ENCODE measurements at regions not wholly inside any gene's neighbourhood (a gene's known extent, or its start where the extent isn't known, plus 50 kb on each side); places are given as distances from the start of the nearest gene placed in this dataset.
"Not testable (repeated sequence)": the region's sequence is repeated elsewhere in the genome, so short reads cannot be mapped to it uniquely, and the experiment has no call there.

- 100% methylated on average over 1 of the region's 1 CpG for WGBS (ENCODE audit: insufficient coverage, low lambda C conversion rate)
- Histone ChIP-seq H3K4me1 (ENCODE audit: control insufficient read depth, insufficient read depth, low read length) (no peaks in the 10 kb centered on the region), H3K9me3 (ENCODE audit: control insufficient read depth, low read depth, low read length) (no peaks in the 10 kb centered on the region), H3K27ac (ENCODE audit: low read length) (no peak overlapping the region), H3K27me3 (ENCODE audit: control insufficient read depth, insufficient read depth, low read length) (no peaks in the 10 kb centered on the region), H3K36me3 (ENCODE audit: control insufficient read depth, insufficient read depth, low read length) (no peaks in the 10 kb centered on the region), H3K4me3 (ENCODE audit: low read length) (no peak overlapping the region)
- DNase-seq, result no peak
Observed at GRCh38 chr6:9233686-9234085, 798.3 kb upstream of the SLC35B3 start.

DNA sequence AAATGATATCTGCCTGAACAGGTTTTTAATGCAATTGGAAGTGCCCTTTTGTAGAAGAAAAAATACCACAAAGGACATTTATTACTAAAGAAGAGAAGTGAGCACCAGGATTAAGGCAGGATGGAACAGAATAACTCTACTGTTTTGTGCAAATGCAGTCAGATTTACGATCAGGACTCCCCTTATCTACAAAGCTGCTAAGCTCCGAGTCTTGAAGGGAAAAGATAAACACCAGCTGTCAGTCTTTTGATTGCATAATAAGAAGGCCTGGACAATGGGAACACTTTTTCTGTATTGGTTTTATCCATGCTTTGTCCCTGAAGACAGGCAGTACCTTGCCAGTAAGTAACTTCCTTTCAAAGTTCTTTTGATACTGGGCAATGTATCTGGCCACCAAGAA is 797.9 kb upstream of the SLC35B3 start:
- H3K27me3 ChIP-seq (ENCODE audit: control insufficient read depth, insufficient read depth, low read length), result no peaks in the 10 kb centered on the region
- WGBS (ENCODE audit: insufficient coverage, low lambda C conversion rate), result no CpG with 5 or more reads among the region's 2 CpGs
- DNase-seq, result no peak
- no peak overlapping the region for H3K27ac ChIP-seq (ENCODE audit: low read length)
- no peaks in the 10 kb centered on the region for H3K9me3 ChIP-seq (ENCODE audit: control insufficient read depth, low read depth, low read length)
- H3K4me1 ChIP-seq (ENCODE audit: control insufficient read depth, insufficient read depth, low read length), result no peaks in the 10 kb centered on the region
- no peaks in the 10 kb centered on the region for H3K36me3 ChIP-seq (ENCODE audit: control insufficient read depth, insufficient read depth, low read length)
- no peak overlapping the region for H3K4me3 ChIP-seq (ENCODE audit: low read length)

GRCh38 chr6:9225441-9225871 is 790.1 kb upstream of the SLC35B3 start:
- DNase-seq, result no peak
- Histone ChIP-seq H3K36me3 (ENCODE audit: control insufficient read depth, insufficient read depth, low read length) (no peaks in the 10 kb centered on the region), H3K9me3 (ENCODE audit: control insufficient read depth, low read depth, low read length) (no peaks in the 10 kb centered on the region), H3K27ac (ENCODE audit: low read length) (no peak overlapping the region), H3K4me1 (ENCODE audit: control insufficient read depth, insufficient read depth, low read length) (no peaks in the 10 kb centered on the region), H3K4me3 (ENCODE audit: low read length) (no peak overlapping the region), H3K27me3 (ENCODE audit: control insufficient read depth, insufficient read depth, low read length) (no peaks in the 10 kb centered on the region)
- WGBS (ENCODE audit: insufficient coverage, low lambda C conversion rate), result 60% methylated on average over 2 of the region's 3 CpGs

- Histone ChIP-seq H3K9me3 (ENCODE audit: control insufficient read depth, low read depth, low read length) (no peaks in the 10 kb centered on the region), H3K27ac (ENCODE audit: low read length) (no peak overlapping the region), H3K4me3 (ENCODE audit: low read length) (no peak overlapping the region), H3K27me3 (ENCODE audit: control insufficient read depth, insufficient read depth, low read length) (no peaks in the 10 kb centered on the region), H3K36me3 (ENCODE audit: control insufficient read depth, insufficient read depth, low read length) (no peaks in the 10 kb centered on the region), H3K4me1 (ENCODE audit: control insufficient read depth, insufficient read depth, low read length) (no peaks in the 10 kb centered on the region)
- 86% methylated on average over 1 of the region's 1 CpG for WGBS (ENCODE audit: insufficient coverage, low lambda C conversion rate)
- no peak for DNase-seq
Observed at GRCh38 chr6:9224539-9224938, 789.2 kb upstream of the SLC35B3 start.

DNA sequence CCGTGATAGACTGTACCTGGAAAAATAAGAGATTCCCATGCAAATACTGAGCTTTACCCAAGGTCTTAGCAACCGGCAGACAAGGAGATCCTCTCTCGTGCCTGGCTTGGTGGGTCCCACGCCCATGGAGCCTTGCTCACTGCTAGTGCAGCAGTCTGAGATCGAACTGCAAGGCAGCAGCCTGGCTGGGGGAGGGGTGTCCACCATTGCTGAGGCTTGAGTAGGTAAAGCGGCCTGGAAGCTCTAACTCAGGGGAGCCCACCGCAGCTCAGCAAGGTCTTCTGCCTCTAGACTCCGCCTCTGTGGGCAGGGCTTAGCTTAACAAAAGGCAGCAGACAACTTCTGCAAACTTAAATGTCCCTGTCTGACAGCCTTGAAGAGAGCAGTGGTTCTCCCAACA is 778.4 kb upstream of the SLC35B3 start:
- DNase-seq; H3K27ac ChIP-seq (ENCODE audit: low read length); H3K36me3 ChIP-seq (ENCODE audit: control insufficient read depth, insufficient read depth, low read length); H3K4me1 ChIP-seq (ENCODE audit: control insufficient read depth, insufficient read depth, low read length); H3K9me3 ChIP-seq (ENCODE audit: control insufficient read depth, low read depth, low read length); H3K4me3 ChIP-seq (ENCODE audit: low read length); H3K27me3 ChIP-seq (ENCODE audit: control insufficient read depth, insufficient read depth, low read length): not testable (repeated sequence)
- no CpG with 5 or more reads among the region's 8 CpGs for WGBS (ENCODE audit: insufficient coverage, low lambda C conversion rate)

DNA sequence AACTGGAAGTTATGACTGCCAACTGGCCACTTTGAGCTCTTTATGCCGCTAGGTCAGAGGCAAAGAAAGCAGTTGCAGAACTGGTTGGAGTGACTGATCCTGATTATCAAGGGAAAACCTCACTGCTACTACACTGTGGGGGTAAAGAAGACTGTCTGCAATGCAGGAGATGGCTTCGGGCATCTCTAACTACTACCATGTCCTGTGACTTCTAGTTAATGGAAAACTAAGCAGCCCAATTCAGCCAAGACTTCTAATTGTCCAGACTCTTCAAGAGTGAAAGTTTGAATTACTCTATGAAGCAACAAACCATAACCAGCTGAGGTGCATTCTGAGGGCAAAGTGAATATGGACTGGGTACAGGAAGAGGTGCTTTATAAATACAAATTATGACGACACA is 773.6 kb upstream of the SLC35B3 start:
- Histone ChIP-seq H3K4me3 (ENCODE audit: low read length) (no peak overlapping the region), H3K36me3 (ENCODE audit: control insufficient read depth, insufficient read depth, low read length) (no peaks in the 10 kb centered on the region), H3K27me3 (ENCODE audit: control insufficient read depth, insufficient read depth, low read length) (no peaks in the 10 kb centered on the region), H3K9me3 (ENCODE audit: control insufficient read depth, low read depth, low read length) (no peaks in the 10 kb centered on the region), H3K4me1 (ENCODE audit: control insufficient read depth, insufficient read depth, low read length) (no peaks in the 10 kb centered on the region), H3K27ac (ENCODE audit: low read length) (no peak overlapping the region)
- no peak for DNase-seq
- 100% methylated on average over 1 of the region's 3 CpGs for WGBS (ENCODE audit: insufficient coverage, low lambda C conversion rate)

DNA sequence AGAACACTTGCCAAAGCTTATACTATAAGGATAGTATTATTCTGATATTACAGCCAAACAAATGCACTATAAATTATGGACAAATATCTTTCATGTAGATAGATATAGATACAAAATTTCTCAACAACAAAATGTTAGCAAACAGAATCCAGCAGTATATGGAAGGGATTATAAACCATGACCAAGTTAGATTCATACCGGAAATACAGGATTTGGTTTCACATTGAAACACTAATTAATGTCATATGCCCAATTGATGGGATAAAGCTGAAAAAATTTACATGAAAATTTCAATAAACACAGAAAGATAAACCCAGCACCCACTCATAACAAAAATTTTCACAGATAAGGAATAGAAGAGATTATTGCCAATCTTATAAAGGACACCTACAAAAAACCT is 770.3 kb upstream of the SLC35B3 start:
- no peaks in the 10 kb centered on the region for H3K27me3 ChIP-seq (ENCODE audit: control insufficient read depth, insufficient read depth, low read length)
- DNase-seq, result no peak
- no peaks in the 10 kb centered on the region for H3K4me1 ChIP-seq (ENCODE audit: control insufficient read depth, insufficient read depth, low read length)
- no peaks in the 10 kb centered on the region for H3K9me3 ChIP-seq (ENCODE audit: control insufficient read depth, low read depth, low read length)
- H3K4me3 ChIP-seq (ENCODE audit: low read length), result no peak overlapping the region
- H3K36me3 ChIP-seq (ENCODE audit: control insufficient read depth, insufficient read depth, low read length), result no peaks in the 10 kb centered on the region
- no peak overlapping the region for H3K27ac ChIP-seq (ENCODE audit: low read length)
- WGBS (ENCODE audit: insufficient coverage, low lambda C conversion rate), result no CpG with 5 or more reads among the region's 1 CpG

GRCh38 chr6:9204171-9204570 is 768.8 kb upstream of the SLC35B3 start:
- no peak overlapping the region for H3K4me3 ChIP-seq (ENCODE audit: low read length)
- no peak overlapping the region for H3K27ac ChIP-seq (ENCODE audit: low read length)
- no peaks in the 10 kb centered on the region for H3K36me3 ChIP-seq (ENCODE audit: control insufficient read depth, insufficient read depth, low read length)
- WGBS (ENCODE audit: insufficient coverage, low lambda C conversion rate), result 100% methylated on average over 1 of the region's 1 CpG
- H3K9me3 ChIP-seq (ENCODE audit: control insufficient read depth, low read depth, low read length), result no peaks in the 10 kb centered on the region
- H3K27me3 ChIP-seq (ENCODE audit: control insufficient read depth, insufficient read depth, low read length), result no peaks in the 10 kb centered on the region
- no peak for DNase-seq
- no peaks in the 10 kb centered on the region for H3K4me1 ChIP-seq (ENCODE audit: control insufficient read depth, insufficient read depth, low read length)

GRCh38 chr6:9200712-9201111 is 765.4 kb upstream of the SLC35B3 start:
- no peak for DNase-seq
- Histone ChIP-seq H3K36me3 (ENCODE audit: control insufficient read depth, insufficient read depth, low read length) (no peaks in the 10 kb centered on the region), H3K27ac (ENCODE audit: low read length) (no peak overlapping the region), H3K4me3 (ENCODE audit: low read length) (no peak overlapping the region), H3K4me1 (ENCODE audit: control insufficient read depth, insufficient read depth, low read length) (no peaks in the 10 kb centered on the region), H3K27me3 (ENCODE audit: control insufficient read depth, insufficient read depth, low read length) (no peaks in the 10 kb centered on the region), H3K9me3 (ENCODE audit: control insufficient read depth, low read depth, low read length) (no peaks in the 10 kb centered on the region)

GRCh38 chr6:9197726-9198125 is 762.4 kb upstream of the SLC35B3 start:
- H3K9me3 ChIP-seq (ENCODE audit: control insufficient read depth, low read depth, low read length), result no peaks in the 10 kb centered on the region
- no peaks in the 10 kb centered on the region for H3K27me3 ChIP-seq (ENCODE audit: control insufficient read depth, insufficient read depth, low read length)
- H3K4me3 ChIP-seq (ENCODE audit: low read length), result no peak overlapping the region
- H3K27ac ChIP-seq (ENCODE audit: low read length), result no peak overlapping the region
- no peak for DNase-seq
- no peaks in the 10 kb centered on the region for H3K4me1 ChIP-seq (ENCODE audit: control insufficient read depth, insufficient read depth, low read length)
- no peaks in the 10 kb centered on the region for H3K36me3 ChIP-seq (ENCODE audit: control insufficient read depth, insufficient read depth, low read length)
- WGBS (ENCODE audit: insufficient coverage, low lambda C conversion rate), result 83% methylated on average over 2 of the region's 3 CpGs

GRCh38 chr6:9195322-9195721 is 760.0 kb upstream of the SLC35B3 start:
- WGBS (ENCODE audit: insufficient coverage, low lambda C conversion rate), result no CpG with 5 or more reads among the region's 1 CpG
- no peaks in the 10 kb centered on the region for H3K27me3 ChIP-seq (ENCODE audit: control insufficient read depth, insufficient read depth, low read length)
- H3K27ac ChIP-seq (ENCODE audit: low read length), result no peak overlapping the region
- H3K36me3 ChIP-seq (ENCODE audit: control insufficient read depth, insufficient read depth, low read length), result no peaks in the 10 kb centered on the region
- DNase-seq, result no peak
- no peak overlapping the region for H3K4me3 ChIP-seq (ENCODE audit: low read length)
- H3K4me1 ChIP-seq (ENCODE audit: control insufficient read depth, insufficient read depth, low read length), result no peaks in the 10 kb centered on the region
- H3K9me3 ChIP-seq (ENCODE audit: control insufficient read depth, low read depth, low read length), result no peaks in the 10 kb centered on the region
